OCI-LY1 (cell line): ENCODE measurements at regions not wholly inside any gene's neighbourhood (a gene's known extent, or its start where the extent isn't known, plus 50 kb on each side); places are given as distances from the start of the nearest gene placed in this dataset.

Source experiments
- H2AFZ ChIP-seq: fragments of 200-600 bp; sonication (generic), shearing (Covaris generic); 2 replicates; pipeline ENCODE4 v1.6.0; 2014; ENCODE audit warnings: antibody characterized with exemption, mild to moderate bottlenecking, low read length
- H3F3A ChIP-seq: fragments of 200-600 bp; sonication (generic), shearing (Covaris generic); 2 replicates; pipeline ENCODE4 v1.6.0; 2014; ENCODE audit warnings: mild to moderate bottlenecking, antibody characterized with exemption, low read length, moderate library complexity; ENCODE audit not compliant: insufficient read depth
- H3K27ac ChIP-seq: fragments of 200-600 bp; sonication (generic); 2 replicates; pipeline ENCODE4 v1.5.1; 2014; ENCODE audit warnings: low read length, mixed run types, mild to moderate bottlenecking, low read depth; ENCODE audit not compliant: poor library complexity, severe bottlenecking
- H3K27me3 ChIP-seq: fragments of 200-600 bp; sonication (generic); 2 replicates; pipeline ENCODE4 v1.6.0; 2014; ENCODE audit warnings: antibody characterized with exemption, mild to moderate bottlenecking, low read length, moderate library complexity; ENCODE audit not compliant: insufficient read depth
- H3K36me3 ChIP-seq: fragments of 200-600 bp; sonication (generic); 2 replicates; pipeline ENCODE4 v1.6.1; 2014; ENCODE audit warnings: mild to moderate bottlenecking, antibody characterized with exemption, low read length, moderate library complexity, mixed read lengths; ENCODE audit not compliant: insufficient read depth
- H3K4me1 ChIP-seq: fragments of 200-600 bp; sonication (generic); 2 replicates; pipeline ENCODE4 v1.5.1; 2014; ENCODE audit warnings: mild to moderate bottlenecking, low read length, moderate library complexity; ENCODE audit not compliant: insufficient read depth, severe bottlenecking
- H3K4me2 ChIP-seq: fragments of 200-600 bp; sonication (generic), shearing (Covaris generic); 2 replicates; pipeline ENCODE4 v1.6.1; 2014; ENCODE audit warnings: low read length
- H3K4me3 ChIP-seq: fragments of 200-600 bp; sonication (generic); 2 replicates; pipeline ENCODE4 v1.5.1; 2014; ENCODE audit warnings: low read length, low read depth, mild to moderate bottlenecking, mixed read lengths; ENCODE audit not compliant: poor library complexity, severe bottlenecking
- H3K79me2 ChIP-seq: fragments of 200-600 bp; shearing (Covaris generic); 2 replicates; pipeline ENCODE4 v1.6.1; 2016; ENCODE audit warnings: mixed run types, low read length, mixed read lengths; ENCODE audit not compliant: insufficient read depth
- H3K9ac ChIP-seq: fragments of 200-600 bp; sonication (generic), shearing (Covaris generic); 2 replicates; pipeline ENCODE4 v1.6.1; 2014; ENCODE audit warnings: mild to moderate bottlenecking, low read length, mixed read lengths
- H3K9me2 ChIP-seq: fragments of 200-600 bp; sonication (generic), shearing (Covaris generic); 2 replicates; pipeline ENCODE4 v1.6.1; 2014; ENCODE audit warnings: low read depth, mild to moderate bottlenecking, low read length, mixed read lengths
- H3K9me3 ChIP-seq: fragments of 200-600 bp; shearing (Covaris generic); 2 replicates; pipeline ENCODE4 v1.6.1; 2014; ENCODE audit warnings: low read length, mixed read lengths
- H4K20me1 ChIP-seq: fragments of 200-600 bp; sonication (generic), shearing (Covaris generic); 2 replicates; pipeline ENCODE4 v1.6.0; 2016; ENCODE audit warnings: mild to moderate bottlenecking, low read length; ENCODE audit not compliant: insufficient read depth
- EZH2 ChIP-seq: fragments of 200-600 bp; sonication (generic), shearing (Covaris generic); IDR thresholded peaks from 2 replicates; pipeline ENCODE4 v1.8.0; 2017; ENCODE audit warnings: borderline replicate concordance, mixed run types, mild to moderate bottlenecking, antibody characterized with exemption, low read length, moderate library complexity, mixed read lengths
- TF ChIP-seq, protein P1 (sequence below): fragments of 200-600 bp; sonication (generic), shearing (Covaris generic); IDR thresholded peaks from 2 replicates; pipeline ENCODE4 v1.5.1; 2017; ENCODE audit warnings: mild to moderate bottlenecking, antibody characterized with exemption, low read length, moderate library complexity, mixed read lengths

DNA sequence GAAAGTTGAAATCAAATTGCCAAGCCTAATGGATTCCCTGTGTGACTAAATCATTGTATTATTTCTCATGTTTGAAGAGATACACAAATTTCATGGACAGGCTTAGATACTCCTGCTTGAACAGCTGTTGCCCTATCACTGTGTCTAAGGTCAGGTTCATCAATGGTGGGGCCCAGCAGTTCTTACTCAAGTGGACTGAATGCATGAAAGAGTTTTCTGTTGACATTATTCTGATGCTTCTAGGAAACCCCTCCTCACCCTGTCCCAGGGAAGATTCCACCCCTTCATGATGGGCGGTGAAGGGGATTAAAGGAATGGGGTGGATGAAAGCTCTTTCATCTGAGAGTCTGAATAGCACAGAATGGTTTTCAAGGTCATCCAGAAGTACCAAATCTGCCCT is 148.8 kb downstream of the INO80D start:
- Histone ChIP-seq H2AFZ (no peak overlapping the region), H3K9me2 (no peaks in the 10 kb centered on the region), H3K9me3 (no peaks in the 10 kb centered on the region), H3K4me1 (no peaks in the 10 kb centered on the region), H3K79me2 (no peaks in the 10 kb centered on the region), H3F3A (no peaks in the 10 kb centered on the region), H4K20me1 (no peaks in the 10 kb centered on the region), H3K27ac (no peak overlapping the region), H3K9ac (no peak overlapping the region), H3K4me3 (no peak overlapping the region), H3K36me3 (no peaks in the 10 kb centered on the region), H3K27me3 (no peaks in the 10 kb centered on the region), H3K4me2 (no peak overlapping the region)
- no peak for TF ChIP-seq EZH2
- TF ChIP-seq, protein P1, sequence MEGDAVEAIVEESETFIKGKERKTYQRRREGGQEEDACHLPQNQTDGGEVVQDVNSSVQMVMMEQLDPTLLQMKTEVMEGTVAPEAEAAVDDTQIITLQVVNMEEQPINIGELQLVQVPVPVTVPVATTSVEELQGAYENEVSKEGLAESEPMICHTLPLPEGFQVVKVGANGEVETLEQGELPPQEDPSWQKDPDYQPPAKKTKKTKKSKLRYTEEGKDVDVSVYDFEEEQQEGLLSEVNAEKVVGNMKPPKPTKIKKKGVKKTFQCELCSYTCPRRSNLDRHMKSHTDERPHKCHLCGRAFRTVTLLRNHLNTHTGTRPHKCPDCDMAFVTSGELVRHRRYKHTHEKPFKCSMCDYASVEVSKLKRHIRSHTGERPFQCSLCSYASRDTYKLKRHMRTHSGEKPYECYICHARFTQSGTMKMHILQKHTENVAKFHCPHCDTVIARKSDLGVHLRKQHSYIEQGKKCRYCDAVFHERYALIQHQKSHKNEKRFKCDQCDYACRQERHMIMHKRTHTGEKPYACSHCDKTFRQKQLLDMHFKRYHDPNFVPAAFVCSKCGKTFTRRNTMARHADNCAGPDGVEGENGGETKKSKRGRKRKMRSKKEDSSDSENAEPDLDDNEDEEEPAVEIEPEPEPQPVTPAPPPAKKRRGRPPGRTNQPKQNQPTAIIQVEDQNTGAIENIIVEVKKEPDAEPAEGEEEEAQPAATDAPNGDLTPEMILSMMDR: no peak

DNA sequence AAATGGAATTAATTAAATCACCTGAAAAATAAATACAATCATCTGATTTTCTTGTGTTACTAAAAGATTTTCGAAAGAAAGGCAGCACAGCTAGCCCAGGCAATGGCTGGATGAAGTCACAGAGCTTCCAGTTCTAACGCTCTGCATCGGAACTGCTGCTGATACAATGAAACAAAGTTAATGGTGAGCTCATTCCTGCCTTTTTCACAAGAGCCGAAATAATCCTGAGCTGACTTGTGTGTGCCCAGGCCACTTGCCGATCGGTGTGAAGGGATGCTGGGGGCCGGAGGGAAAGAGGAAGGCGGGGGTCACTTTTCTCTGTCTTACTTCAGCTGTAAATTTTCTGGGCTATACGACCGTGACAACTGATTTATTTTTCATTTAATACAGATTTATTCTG is 149.5 kb downstream of the INO80D start:
- no peak overlapping the region for H3K27ac ChIP-seq
- no peak overlapping the region for H2AFZ ChIP-seq
- H3K4me3 ChIP-seq: no peak overlapping the region
- no peak overlapping the region for H3K9ac ChIP-seq
- H3K4me2 ChIP-seq: no peak overlapping the region
- H3F3A ChIP-seq: no peaks in the 10 kb centered on the region
- H3K9me3 ChIP-seq: no peaks in the 10 kb centered on the region
- no peaks in the 10 kb centered on the region for H4K20me1 ChIP-seq
- H3K36me3 ChIP-seq: no peaks in the 10 kb centered on the region
- no peak for TF ChIP-seq EZH2
- TF ChIP-seq, protein P1: no peak
- H3K9me2 ChIP-seq: no peaks in the 10 kb centered on the region
- no peaks in the 10 kb centered on the region for H3K4me1 ChIP-seq
- no peaks in the 10 kb centered on the region for H3K79me2 ChIP-seq
- H3K27me3 ChIP-seq: no peaks in the 10 kb centered on the region

DNA sequence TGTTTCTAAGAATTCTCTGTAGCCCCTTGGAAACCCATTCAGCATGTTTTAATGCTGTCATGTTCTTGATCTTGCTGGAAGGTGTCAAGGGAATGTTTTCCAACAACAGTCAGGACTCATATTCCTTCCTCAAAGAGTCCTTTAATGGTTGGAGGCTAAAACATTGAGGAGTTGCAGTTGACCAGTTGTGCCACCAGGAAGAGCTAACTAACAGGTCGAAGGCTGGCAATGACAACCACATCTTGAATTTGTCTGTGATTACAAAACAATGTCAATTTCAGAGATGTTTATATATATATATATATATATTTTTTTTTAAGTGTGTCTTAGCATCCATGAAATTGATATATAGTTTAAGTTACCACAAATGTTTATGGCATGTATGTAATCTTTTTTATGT is 151.5 kb downstream of the INO80D start:
- no peaks in the 10 kb centered on the region for H3K79me2 ChIP-seq
- no peaks in the 10 kb centered on the region for H3F3A ChIP-seq
- H3K4me2 ChIP-seq: no peak overlapping the region
- no peaks in the 10 kb centered on the region for H3K36me3 ChIP-seq
- no peaks in the 10 kb centered on the region for H3K9me3 ChIP-seq
- H3K4me1 ChIP-seq: no peaks in the 10 kb centered on the region
- H2AFZ ChIP-seq: no peak overlapping the region
- H3K4me3 ChIP-seq: no peak overlapping the region
- no peak overlapping the region for H3K9ac ChIP-seq
- no peaks in the 10 kb centered on the region for H4K20me1 ChIP-seq
- no peaks in the 10 kb centered on the region for H3K27me3 ChIP-seq
- no peak overlapping the region for H3K27ac ChIP-seq
- no peak for TF ChIP-seq EZH2
- TF ChIP-seq, protein P1: no peak
- H3K9me2 ChIP-seq: no peaks in the 10 kb centered on the region
